ENCODE measurements at regions not wholly inside any gene's neighbourhood (a gene's known extent, or its start where the extent isn't known, plus 50 kb on each side); places are given as distances from the start of the nearest gene placed in this dataset.

DNA sequence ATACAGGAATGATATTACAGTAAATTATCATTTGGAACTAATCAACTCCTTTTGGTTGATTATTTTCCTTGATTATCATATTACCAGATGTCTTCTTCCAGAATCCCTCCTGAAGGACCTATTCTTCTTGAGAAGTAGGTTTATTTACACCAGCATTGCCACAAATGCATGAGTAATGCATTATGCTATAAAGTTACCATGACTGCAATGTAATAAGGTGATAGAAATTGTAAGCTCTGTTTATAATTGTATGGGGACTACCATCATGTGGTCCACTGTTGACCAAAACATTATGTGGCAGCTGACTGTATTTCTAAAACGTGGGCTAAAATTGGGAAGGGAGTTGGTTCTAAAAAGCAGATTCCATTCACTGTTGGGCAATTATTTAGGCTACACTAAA is 602.2 kb downstream of the NYAP2 start:
- ChIA-PET POLR2A (no interaction called here), CTCF (no interaction called here)
- Histone ChIP-seq H3K4me1 (ENCODE audit: control insufficient read depth, insufficient read depth, low read length) (no peaks in the 10 kb centered on the region), H3K36me3 (ENCODE audit: control insufficient read depth in 2 of 2, insufficient read depth in 1 of 2, low read length in 2 of 2) (no peaks in the 10 kb centered on the region), H3K4me3 (ENCODE audit: low read depth, low read length) (no peak overlapping the region), H3K27ac (ENCODE audit: extremely low read depth, low read depth, low read length) (no peak overlapping the region), H3K9me3 (ENCODE audit: control insufficient read depth, insufficient read depth, low read depth, low read length) (no peaks in the 10 kb centered on the region)
- TF ChIP-seq ZNF76 (tag by site-specific recombination; IDR thresholded peaks at IDR 0.05; ENCODE audit: borderline replicate concordance, low read depth) (no peak), ZNF473 (tag by site-specific recombination; IDR thresholded peaks at IDR 0.05) (no peak), ZNF24 (tag by site-specific recombination; IDR thresholded peaks at IDR 0.05) (no peak), ZIC2 (tag by site-specific recombination; IDR thresholded peaks at IDR 0.05) (no peak), ZNF133 (tag by site-specific recombination; IDR thresholded peaks at IDR 0.05) (no peak), ZFP37 (tag by site-specific recombination; IDR thresholded peaks at IDR 0.05) (no peak)

DNA sequence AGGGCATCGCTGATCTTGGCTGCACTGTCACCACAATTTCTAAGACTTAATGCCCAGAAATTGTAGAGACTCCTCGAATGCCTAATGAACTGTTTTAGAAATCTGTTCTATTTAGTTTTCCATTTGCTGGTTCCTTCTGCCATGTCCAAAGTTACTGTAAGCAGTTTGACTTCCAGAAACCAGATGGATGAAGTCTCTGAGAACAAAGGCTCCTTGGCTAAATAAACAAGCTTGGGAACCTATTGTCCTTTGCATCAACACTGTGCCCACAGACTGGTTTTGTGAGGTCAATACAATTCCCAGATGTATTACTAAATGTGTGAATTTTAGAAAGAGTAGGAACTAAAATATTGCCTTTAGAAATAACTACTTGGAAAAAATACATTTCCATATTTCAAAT is 600.2 kb downstream of the NYAP2 start:
- Histone ChIP-seq H3K27ac (ENCODE audit: extremely low read depth, low read depth, low read length) (no peak overlapping the region), H3K9me3 (ENCODE audit: control insufficient read depth, insufficient read depth, low read depth, low read length) (no peaks in the 10 kb centered on the region), H3K4me1 (ENCODE audit: control insufficient read depth, insufficient read depth, low read length) (no peaks in the 10 kb centered on the region), H3K36me3 (ENCODE audit: control insufficient read depth in 2 of 2, insufficient read depth in 1 of 2, low read length in 2 of 2) (no peaks in the 10 kb centered on the region), H3K4me3 (ENCODE audit: low read depth, low read length) (no peak overlapping the region)
- TF ChIP-seq ZNF677 (tag by site-specific recombination; IDR thresholded peaks at IDR 0.05) = no peak
- no peak for TF ChIP-seq ZNF121 (tag by site-specific recombination; IDR thresholded peaks at IDR 0.05)
- no peak for TF ChIP-seq ZFHX2 (tag by site-specific recombination; conservative IDR thresholded peaks at IDR 0.05)
- TF ChIP-seq ZNF555 (tag by site-specific recombination; conservative IDR thresholded peaks at IDR 0.05) = no peak
- POLR2A ChIA-PET = no interaction called here
- CTCF ChIA-PET = no interaction called here

DNA sequence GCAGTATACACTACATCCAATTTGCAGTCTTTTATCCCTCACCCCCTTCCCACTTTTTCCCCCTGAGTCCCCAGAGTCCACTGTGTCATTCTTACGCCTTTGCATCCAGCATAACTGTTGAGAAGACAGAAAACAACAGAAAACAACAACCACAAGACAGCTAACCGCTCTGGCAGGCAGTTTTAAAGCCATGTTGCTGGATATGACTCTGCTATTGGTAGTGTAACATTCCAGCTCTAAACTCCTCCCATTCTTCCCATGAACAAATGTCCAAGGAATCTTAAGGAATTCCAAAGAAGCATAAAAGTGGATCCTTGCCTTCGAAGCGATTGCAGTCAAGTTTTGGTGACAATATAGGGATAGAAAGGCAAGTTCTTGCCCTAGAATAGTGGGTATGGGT is 599.1 kb downstream of the NYAP2 start:
- POLR2A ChIA-PET = no interaction called here
- TF ChIP-seq MEIS1 (CRISPR knock-in tag; IDR thresholded peaks at IDR 0.05; ENCODE audit: borderline replicate concordance) (no peak), ZNF23 (tag by site-specific recombination; IDR thresholded peaks at IDR 0.05; ENCODE audit: borderline replicate concordance) (no peak), ZBTB21 (tag by site-specific recombination; IDR thresholded peaks at IDR 0.05) (no peak), ZNF624 (tag by site-specific recombination; IDR thresholded peaks at IDR 0.05) (no peak), ZNF112 (tag by site-specific recombination; IDR thresholded peaks at IDR 0.05) (no peak), SP3 (tag by site-specific recombination; IDR thresholded peaks at IDR 0.05) (no peak), SCRT2 (tag by site-specific recombination; IDR thresholded peaks at IDR 0.05) (no peak), YY2 (tag by site-specific recombination; IDR thresholded peaks at IDR 0.05) (no peak), ZNF610 (tag by site-specific recombination; IDR thresholded peaks at IDR 0.05; ENCODE audit: borderline replicate concordance) (no peak), TCF7L2 (IDR thresholded peaks at IDR 0.05; ENCODE audit: borderline replicate concordance, low read depth, low read length) (no peak), ZNF221 (tag by site-specific recombination; IDR thresholded peaks at IDR 0.05; ENCODE audit: borderline replicate concordance) (no peak), PRDM1 (tag by site-specific recombination; IDR thresholded peaks at IDR 0.05) (no peak), ZNF169 (tag by site-specific recombination; IDR thresholded peaks at IDR 0.05) (no peak), ZNF175 (tag by site-specific recombination; IDR thresholded peaks at IDR 0.05) (no peak)
- TF ChIP-seq, protein P1, sequence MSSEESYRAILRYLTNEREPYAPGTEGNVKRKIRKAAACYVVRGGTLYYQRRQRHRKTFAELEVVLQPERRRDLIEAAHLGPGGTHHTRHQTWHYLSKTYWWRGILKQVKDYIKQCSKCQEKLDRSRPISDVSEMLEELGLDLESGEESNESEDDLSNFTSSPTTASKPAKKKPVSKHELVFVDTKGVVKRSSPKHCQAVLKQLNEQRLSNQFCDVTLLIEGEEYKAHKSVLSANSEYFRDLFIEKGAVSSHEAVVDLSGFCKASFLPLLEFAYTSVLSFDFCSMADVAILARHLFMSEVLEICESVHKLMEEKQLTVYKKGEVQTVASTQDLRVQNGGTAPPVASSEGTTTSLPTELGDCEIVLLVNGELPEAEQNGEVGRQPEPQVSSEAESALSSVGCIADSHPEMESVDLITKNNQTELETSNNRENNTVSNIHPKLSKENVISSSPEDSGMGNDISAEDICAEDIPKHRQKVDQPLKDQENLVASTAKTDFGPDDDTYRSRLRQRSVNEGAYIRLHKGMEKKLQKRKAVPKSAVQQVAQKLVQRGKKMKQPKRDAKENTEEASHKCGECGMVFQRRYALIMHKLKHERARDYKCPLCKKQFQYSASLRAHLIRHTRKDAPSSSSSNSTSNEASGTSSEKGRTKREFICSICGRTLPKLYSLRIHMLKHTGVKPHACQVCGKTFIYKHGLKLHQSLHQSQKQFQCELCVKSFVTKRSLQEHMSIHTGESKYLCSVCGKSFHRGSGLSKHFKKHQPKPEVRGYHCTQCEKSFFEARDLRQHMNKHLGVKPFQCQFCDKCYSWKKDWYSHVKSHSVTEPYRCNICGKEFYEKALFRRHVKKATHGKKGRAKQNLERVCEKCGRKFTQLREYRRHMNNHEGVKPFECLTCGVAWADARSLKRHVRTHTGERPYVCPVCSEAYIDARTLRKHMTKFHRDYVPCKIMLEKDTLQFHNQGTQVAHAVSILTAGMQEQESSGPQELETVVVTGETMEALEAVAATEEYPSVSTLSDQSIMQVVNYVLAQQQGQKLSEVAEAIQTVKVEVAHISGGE (tag by site-specific recombination; conservative IDR thresholded peaks at IDR 0.05; ENCODE audit: low read depth) = no peak
- Histone ChIP-seq H3K4me1 (ENCODE audit: control insufficient read depth, insufficient read depth, low read length) (no peaks in the 10 kb centered on the region), H3K27ac (ENCODE audit: extremely low read depth, low read depth, low read length) (no peak overlapping the region), H3K4me3 (ENCODE audit: low read depth, low read length) (no peak overlapping the region), H3K9me3 (ENCODE audit: control insufficient read depth, insufficient read depth, low read depth, low read length) (no peaks in the 10 kb centered on the region), H3K36me3 (ENCODE audit: control insufficient read depth in 2 of 2, insufficient read depth in 1 of 2, low read length in 2 of 2) (no peaks in the 10 kb centered on the region)
- CTCF ChIA-PET = interaction anchor here (0.7 kb wide), 1 partner anchor 32 kb away, joined by 3 read pairs; no protein-coding TSS in a partner anchor
